Keratinocyte (primary cell): ENCODE measurements at regions not wholly inside any gene's neighbourhood (a gene's known extent, or its start where the extent isn't known, plus 50 kb on each side); places are given as distances from the start of the nearest gene placed in this dataset.

Experiments used
- EZH2 ChIP-seq: IDR thresholded peaks from one replicate; pipeline ENCODE4 v1.6.1; 2012; ENCODE audit warnings: inconsistent platforms, mild to moderate bottlenecking, low read length, moderate library complexity
- TF ChIP-seq, protein P1 (sequence below), 3 experiments: IDR thresholded peaks in 1 of 3; conservative IDR thresholded peaks in 1 of 3; optimal IDR thresholded peaks in 1 of 3; 2 replicates in 2 of 3; 3 replicates in 1 of 3; pipeline versions ENCODE3 to v1.5.1; 2011; ENCODE audit warnings: low read length in 3 of 3, mild to moderate bottlenecking in 3 of 3, moderate library complexity in 2 of 3, control low read depth in 1 of 3, inconsistent platforms in 1 of 3; ENCODE audit not compliant: insufficient read depth in 2 of 3; ENCODE audit errors: extremely low read depth in 1 of 3

DNA sequence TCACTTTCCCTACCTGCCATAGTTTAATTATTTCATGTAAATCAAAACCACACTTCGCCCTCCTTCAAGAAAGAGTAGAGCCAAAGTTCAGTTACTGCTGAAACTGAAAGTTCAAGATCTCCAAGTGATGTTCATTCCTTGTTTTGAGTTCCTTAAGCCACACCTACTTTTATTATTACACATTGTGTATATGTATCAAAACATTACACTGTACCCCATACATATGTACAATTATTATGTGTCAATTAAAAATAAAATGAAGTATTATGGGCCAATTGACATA is 892.3 kb upstream of the NDST4 start:
- TF ChIP-seq EZH2, result no peak
- TF ChIP-seq, protein P1, sequence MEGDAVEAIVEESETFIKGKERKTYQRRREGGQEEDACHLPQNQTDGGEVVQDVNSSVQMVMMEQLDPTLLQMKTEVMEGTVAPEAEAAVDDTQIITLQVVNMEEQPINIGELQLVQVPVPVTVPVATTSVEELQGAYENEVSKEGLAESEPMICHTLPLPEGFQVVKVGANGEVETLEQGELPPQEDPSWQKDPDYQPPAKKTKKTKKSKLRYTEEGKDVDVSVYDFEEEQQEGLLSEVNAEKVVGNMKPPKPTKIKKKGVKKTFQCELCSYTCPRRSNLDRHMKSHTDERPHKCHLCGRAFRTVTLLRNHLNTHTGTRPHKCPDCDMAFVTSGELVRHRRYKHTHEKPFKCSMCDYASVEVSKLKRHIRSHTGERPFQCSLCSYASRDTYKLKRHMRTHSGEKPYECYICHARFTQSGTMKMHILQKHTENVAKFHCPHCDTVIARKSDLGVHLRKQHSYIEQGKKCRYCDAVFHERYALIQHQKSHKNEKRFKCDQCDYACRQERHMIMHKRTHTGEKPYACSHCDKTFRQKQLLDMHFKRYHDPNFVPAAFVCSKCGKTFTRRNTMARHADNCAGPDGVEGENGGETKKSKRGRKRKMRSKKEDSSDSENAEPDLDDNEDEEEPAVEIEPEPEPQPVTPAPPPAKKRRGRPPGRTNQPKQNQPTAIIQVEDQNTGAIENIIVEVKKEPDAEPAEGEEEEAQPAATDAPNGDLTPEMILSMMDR (optimal IDR thresholded peaks at IDR 0.05 in 1 of 3, IDR thresholded peaks at IDR 0.05 in 1 of 3, conservative IDR thresholded peaks at IDR 0.05 in 1 of 3; ENCODE audit: extremely low read depth in 1 of 3, insufficient read depth in 2 of 3, low read length in 3 of 3), result no peak
